ENCODE measurements at regions not wholly inside any gene's neighbourhood (a gene's known extent, or its start where the extent isn't known, plus 50 kb on each side); places are given as distances from the start of the nearest gene placed in this dataset.

GRCh38 chr4:159549098-159549518, 446.2 kb downstream of the RAPGEF2 start:
- Histone ChIP-seq H3K9me3 (ENCODE audit: low read length) (no peaks in the 10 kb centered on the region), H3K4me3 (replicated peaks in 1 of 3; ENCODE audit: insufficient read depth in 1 of 3, low read depth in 2 of 3, low read length in 3 of 3) (no peak overlapping the region), H3K27me3 (ENCODE audit: control insufficient read depth in 1 of 2, insufficient read depth in 2 of 2, low read length in 2 of 2) (no peaks in the 10 kb centered on the region), H3K4me1 (ENCODE audit: insufficient read depth, low read length) (no peaks in the 10 kb centered on the region), H3K36me3 (replicated peaks in 1 of 2; ENCODE audit: control insufficient read depth in 1 of 2, insufficient read depth in 2 of 2, low read length in 2 of 2) (no peaks in the 10 kb centered on the region), H3K4me2 (ENCODE audit: low read depth, low read length) (no peak overlapping the region), H3K27ac (ENCODE audit: extremely low read length, insufficient read depth, low read length) (no peak overlapping the region), H4K20me1 (ENCODE audit: insufficient read depth, low read length) (no peaks in the 10 kb centered on the region), H3K9ac (ENCODE audit: insufficient read depth, low read depth, low read length) (no peak overlapping the region), H2AFZ (ENCODE audit: low read length) (no peak overlapping the region), H3K79me2 (ENCODE audit: insufficient read depth, low read length) (no peaks in the 10 kb centered on the region)
- no peak for FAIRE-seq
- intact Hi-C loops (cut with micrococcal nuclease; ENCODE audit: unreplicated experiment): no loop called here
- CTCF ChIA-PET (ENCODE audit: low intra/inter-chr PET ratio, low total read pairs): no interaction called here
- BruUV-seq (replicated peaks): no TSS peak
- TF ChIP-seq SNAPC5 (CRISPR knock-in tag; IDR thresholded peaks at IDR 0.05; ENCODE audit: borderline replicate concordance): no peak
- TF ChIP-seq ZFX (CRISPR knock-in tag; IDR thresholded peaks at IDR 0.05; ENCODE audit: low read depth): no peak
- no peak for TF ChIP-seq ZNF713 (CRISPR knock-in tag; IDR thresholded peaks at IDR 0.05)
- no peak for TF ChIP-seq PBX2 (CRISPR knock-in tag; IDR thresholded peaks at IDR 0.05)
- no peak for TF ChIP-seq HCFC1 (IDR thresholded peaks at IDR 0.05; ENCODE audit: low read depth, low read length)
- no peak for TF ChIP-seq ZNF709 (CRISPR knock-in tag; IDR thresholded peaks at IDR 0.05)
- no peak for TF ChIP-seq NR0B2 (CRISPR knock-in tag; IDR thresholded peaks at IDR 0.05)
- TF ChIP-seq ZNF33A (CRISPR knock-in tag; IDR thresholded peaks at IDR 0.05; ENCODE audit: borderline replicate concordance): no peak
- no peak for TF ChIP-seq JUND (CRISPR knock-in tag; IDR thresholded peaks at IDR 0.05)
- no peak for TF ChIP-seq SALL1 (CRISPR knock-in tag; IDR thresholded peaks at IDR 0.05)
- TF ChIP-seq ZNF770 (CRISPR knock-in tag; IDR thresholded peaks at IDR 0.05): no peak
- no peak for TF ChIP-seq STAT5B (CRISPR knock-in tag; IDR thresholded peaks at IDR 0.05)
- no peak for TF ChIP-seq ZNF724P (CRISPR knock-in tag; IDR thresholded peaks at IDR 0.05; ENCODE audit: borderline replicate concordance)
- no peak for ATAC-seq
- DNase-seq (ENCODE audit: low spot score): no peak
- in situ Hi-C loops (cut with HindIII; ENCODE audit: extremely low pct_ligation_motif_present, low pct_unique_long_range_greater_than_20kb): no loop called here
- POLR2A ChIA-PET: no interaction called here
- WGBS (ENCODE audit: low lambda C conversion rate): 7% methylated on average over 2 of the region's 2 CpGs
